ENCODE measurements at regions not wholly inside any gene's neighbourhood (a gene's known extent, or its start where the extent isn't known, plus 50 kb on each side); places are given as distances from the start of the nearest gene placed in this dataset.

DNA sequence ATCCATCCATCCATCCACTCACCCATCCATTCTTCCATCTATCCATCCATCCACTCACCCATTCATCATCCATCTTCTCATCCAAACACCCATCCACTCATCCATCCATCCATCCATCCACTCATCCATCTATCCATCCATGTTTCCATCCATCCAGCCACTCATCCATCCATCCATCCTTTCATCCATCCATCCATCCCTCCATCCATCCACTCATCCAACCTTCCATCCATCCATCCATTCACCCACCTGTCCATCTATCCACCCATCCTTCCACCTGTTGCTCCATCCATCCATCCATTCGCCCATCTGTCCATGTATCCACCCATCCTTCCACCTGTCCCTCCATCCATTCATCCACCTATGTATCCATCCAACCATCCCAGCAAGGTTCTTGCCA, 378.4 kb upstream of the PFKP start:
- no peak for DNase-seq

DNA sequence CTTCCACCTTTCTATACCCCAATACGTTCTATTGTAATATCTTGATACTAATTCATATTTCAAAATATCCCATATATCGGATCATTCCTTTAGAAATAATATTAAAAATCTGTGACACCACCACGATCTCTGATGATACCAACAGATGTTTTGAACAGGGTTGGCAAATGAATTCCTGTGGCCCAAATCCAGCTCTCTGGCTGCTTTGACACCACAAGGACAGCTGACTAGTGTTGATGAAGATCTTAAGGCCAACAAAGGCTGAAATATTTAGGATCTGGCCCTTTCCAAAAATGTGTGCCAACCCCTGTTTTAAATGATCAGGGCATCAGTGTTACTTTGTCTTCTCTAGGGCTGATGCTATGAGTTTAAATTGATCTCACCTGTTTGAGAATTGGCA, 380.7 kb upstream of the PFKP start:
- no peak for DNase-seq

DNA sequence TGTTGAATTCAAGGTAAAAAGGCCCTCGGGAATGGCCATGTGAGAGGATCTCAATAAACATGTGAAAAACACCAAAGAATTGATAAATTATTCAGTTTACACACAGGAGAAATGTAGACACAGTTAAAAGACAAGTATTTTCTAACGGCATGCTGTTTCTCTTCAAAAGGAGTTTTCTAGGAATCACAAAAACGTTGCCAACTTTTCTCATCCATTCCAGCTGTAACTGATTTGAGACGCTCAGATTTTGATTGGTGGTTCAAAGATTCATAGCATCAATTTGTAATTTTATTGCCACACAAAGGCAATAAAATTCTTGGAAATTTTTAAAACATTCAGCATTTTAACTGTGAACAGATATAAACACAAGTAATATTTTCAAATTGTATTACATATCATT, 384.9 kb upstream of the PFKP start:
- no peak for DNase-seq

DNA sequence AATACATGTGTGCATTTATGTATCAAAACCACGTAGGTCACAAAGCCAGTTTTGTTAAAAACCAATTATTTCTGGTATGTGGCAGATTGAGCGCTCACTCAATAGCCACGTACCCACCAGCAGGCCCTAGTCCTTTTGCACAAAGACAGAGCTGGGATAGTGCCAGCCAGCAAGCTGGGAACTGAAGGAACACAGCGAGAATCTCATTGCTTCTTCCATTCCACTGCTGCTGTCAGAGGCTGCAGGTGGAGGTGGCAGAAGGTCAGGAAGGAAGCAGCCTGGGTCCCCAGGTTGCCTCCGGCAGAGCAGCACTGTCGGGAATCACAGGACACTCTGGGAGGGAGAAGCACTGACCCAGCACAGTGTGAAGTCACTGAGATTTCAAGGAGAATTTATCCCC, 385.5 kb upstream of the PFKP start:
- DNase-seq: no peak

DNA sequence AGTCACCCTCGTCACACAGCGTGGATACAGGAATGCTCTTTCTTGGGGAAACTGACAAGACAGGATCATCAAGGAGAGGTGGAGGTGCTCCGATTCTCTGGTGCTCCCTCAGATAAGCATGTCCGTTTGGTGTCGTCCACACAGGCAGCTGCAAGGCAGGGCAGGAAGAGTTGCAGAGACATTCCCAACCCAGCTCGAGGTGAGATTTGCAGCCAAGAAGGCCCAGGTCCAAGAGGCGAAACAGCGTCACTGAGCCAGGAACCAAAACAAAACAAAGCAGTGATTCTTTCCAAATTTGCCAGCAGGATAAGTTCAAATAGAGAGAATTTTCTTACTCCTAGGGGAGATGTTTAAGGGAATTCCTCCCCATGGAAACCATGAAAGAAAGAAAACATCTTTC, 386.5 kb upstream of the PFKP start:
- no peak for DNase-seq

DNA sequence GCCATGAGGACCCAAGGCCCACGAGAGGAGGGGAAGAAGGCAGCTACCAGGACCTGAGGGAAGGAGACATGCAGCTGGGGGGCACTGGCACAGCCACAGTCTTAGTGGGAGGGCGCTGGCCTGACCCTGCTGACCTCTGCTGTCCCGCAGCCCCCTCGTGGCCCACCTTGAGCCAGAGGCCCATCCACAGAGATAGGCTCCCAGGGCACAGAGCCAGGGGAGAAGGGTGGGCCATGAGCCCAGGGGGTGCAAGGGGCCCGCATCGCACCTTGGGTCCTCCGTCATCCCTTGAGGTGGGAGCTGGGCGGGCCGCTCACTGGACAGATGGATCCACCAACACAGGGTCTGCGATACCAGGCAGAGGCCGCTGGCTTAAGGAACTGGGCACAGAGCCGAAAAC, 387.7 kb upstream of the PFKP start:
- DNase-seq: no peak

DNA sequence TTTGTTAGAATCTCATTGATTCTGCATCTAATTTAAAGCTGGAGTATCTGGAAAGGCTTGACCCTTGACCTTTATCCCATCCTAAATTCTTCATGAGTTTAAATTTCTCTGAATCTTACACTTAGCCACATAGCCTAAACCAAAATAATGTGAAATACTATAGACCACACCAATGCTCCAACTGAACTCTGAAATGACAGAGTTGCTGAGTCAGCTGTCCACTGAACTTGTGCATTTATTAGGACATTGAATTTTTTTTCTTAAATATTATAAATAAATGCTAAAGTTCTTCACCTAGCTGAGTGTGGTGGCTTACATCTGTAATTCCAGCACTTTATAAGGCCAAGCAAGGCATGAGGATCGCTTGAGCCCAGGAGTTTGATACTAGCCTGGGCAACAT, 390.9 kb upstream of the PFKP start:
- no peak for DNase-seq

DNA sequence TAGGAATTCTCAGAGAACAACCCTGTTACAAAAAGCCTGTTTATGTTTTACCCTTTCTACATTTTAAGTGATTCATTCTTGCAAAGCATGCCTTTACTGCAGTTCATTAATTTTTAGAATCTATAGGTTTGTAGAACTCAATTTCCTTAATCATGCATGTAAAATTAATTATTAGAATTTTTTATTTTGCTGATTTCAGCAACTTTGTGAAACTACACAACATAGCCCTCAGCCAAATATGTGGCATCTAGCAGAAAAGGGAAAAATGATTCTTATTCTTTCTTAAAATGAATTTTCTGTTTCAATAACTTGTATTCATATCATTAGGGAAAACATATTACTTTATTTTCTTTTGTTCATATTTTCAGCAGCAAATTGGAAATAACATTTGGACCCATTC, 392.9 kb upstream of the PFKP start:
- no peak for DNase-seq

DNA sequence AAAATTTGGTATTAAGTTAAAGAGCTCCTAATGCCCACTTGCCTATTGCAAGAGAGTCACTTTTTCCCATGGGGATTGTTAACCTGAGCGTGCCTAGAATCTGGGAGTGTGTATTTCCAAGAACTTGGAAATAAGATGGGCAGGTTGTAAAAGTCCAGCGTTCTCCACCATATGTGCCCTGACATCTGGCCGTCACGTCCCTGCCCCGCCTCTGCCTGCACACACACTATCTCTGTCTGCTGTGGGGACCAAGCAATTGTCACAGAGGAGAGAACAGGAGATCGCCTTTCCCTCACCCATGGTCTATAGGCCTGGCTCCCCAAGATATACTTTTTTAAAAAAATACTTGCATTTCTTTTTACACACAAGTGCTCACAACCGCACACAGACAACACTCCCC, 396.5 kb upstream of the PFKP start:
- no peak for DNase-seq

DNA sequence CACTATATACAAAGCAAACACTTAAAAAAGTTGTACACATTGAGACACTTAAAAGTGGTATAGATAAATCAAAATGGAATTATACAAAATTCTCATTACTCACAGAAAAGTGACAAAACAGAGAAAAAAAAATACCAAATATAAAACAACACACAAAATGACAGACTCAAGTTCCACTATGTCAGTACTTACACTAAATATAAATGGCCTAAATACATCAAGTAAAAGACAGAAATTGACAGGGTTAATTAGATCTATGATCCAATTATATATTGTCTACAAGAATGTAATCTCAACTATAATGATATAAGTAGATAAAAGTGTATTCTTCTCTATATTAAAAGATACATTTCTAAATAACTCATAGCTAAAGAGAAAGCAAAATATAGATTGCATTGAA, 401.6 kb upstream of the PFKP start:
- no peak for DNase-seq

DNA sequence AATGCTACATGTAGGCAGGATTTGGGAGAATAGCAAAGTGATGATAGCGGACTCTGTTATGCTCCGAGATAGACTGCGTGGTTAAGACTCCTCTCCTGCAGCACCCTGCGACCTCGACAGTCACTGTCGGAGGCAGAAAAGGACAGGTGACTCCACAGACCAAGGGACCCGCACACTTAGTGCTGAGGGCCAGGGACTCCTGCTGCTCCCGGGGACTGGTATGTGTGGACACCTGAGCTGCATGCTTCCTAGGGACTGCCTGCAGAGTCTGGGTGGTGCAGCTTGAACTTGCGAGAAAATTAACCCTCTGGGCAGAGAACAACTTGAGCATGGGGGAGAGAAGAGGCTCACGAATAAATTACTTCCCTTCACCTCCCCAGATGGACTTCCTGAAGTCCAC, 407.1 kb upstream of the PFKP start:
- no peak for DNase-seq

DNA sequence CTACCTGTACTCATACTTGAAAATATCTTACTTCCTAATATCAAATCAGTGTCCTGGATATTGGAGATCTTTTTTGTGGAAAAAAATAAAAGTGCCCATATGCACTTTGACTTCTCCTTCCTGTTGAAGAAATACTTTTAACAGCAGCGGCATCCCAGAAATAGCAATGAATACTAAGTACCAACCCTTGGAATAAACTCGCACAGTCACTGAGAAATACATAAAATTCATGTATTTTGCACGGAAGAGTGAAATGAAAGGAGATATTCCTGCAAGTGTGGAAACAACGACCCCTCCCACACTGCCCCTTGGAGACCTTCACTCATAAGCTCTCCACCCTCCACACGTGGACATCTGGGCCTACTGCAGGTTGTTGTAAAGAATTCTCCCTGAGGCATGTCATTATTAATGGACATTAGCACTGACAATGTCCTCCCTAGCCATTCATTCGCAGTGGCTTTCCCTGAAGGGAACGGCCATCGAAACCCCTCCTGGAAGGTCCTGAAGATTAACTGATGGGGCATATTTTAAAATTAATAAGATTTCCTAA, 407.6 kb upstream of the PFKP start:
- DNase-seq: no peak

DNA sequence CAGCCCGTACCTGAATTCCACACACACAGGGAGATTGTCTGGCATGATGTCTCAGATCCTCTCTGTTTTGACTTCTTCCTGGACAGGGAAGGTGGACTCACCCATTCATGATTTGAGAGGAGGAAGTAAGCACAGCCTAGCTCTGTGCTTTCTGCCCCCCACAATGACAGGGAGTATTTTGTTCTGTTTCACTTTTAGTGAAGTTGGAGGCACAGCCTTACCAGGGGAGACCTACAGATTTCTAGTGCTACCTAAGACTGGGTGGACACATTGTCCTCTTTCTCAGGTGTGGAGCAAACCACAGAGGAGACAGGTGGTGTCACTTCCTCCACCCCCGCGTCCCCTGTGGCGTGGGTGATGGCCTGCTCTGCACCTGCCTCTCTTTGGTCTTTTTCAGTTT, 408.6 kb upstream of the PFKP start:
- DNase-seq: no peak

DNA sequence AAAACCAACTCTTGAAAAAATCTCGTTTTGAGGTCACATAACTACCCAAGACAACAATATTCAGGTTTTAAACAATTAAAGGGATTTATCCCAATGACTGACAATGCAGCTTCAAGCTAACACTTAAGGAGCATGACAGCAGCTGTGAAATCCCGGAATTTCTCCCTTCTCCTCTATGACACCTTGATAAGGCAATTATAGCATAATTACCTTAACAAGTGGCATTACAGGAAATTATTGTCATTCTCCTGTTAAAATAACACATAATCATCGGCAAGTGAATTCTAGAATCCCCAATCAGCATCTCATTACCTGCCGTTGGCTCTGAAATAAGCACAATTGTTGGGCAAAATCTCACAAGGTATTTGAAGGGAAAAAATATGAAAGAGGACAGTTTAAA, 417.0 kb upstream of the PFKP start:
- no peak for DNase-seq

DNA sequence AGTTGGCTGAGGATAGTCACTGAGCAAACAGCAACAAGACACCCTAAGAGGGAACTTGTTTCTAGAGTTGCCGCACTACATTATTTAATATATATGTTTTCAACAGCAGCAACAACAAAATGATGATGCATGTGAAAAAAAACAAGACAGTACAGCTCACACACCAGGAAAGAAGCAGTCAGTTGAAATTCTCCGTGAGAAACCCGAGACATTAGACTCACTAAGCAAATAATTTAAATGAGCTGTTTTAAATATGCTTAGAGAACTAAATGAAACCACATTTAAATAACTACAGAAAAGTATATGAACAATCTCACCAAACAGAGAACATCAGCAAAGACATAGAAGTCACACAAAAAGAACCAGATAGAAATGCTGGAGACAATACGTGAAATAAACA, 426.3 kb upstream of the PFKP start:
- no peak for DNase-seq

DNA sequence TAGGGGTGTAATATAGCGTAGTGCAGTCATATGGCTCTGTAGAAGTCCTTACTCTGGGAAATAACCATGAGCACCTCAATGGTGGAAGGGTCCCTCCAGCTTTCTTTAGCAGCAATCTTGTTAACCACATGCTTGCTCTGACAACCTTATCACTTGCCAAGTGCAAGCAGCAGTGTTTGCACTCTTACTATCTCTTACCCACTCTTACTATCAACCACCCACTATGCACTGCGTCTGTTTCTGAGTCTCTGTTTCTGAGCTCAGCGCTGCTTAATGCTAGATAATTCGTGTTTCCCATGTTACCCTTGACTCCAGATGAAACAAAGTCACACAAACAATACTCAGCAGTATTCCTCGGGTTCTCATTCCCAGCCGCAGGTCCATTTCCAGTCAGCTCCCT, 433.7 kb upstream of the PFKP start:
- no peak for DNase-seq

DNA sequence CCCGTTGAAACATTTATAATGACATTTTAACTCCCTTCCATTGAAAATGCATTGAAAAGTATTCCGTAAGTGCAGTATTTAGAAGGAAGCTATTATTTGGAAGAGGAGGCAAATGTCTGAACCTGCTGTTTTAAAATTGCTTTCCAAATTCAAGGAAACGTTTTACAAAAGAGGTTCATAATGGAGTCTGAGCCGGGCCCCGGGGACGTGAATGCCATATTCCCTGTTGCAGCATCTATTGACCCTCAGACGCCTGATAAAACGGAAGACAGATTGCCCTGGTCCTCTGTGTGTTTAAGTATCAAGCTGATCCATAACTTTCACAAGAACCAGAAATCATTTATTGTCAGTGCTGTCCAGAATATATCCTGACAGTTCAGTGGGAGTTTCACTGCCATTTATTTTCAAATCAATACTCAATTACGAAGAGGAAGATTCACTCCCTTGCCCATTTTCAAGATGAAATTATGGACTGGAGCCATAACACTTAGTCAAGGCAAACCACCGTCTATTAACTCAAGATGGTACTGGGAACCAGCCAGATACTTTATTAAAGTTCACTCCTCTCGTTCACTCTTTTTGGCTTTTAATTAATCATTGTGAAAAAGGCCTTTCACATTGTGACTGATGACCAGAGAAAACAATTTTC, 435.7 kb upstream of the PFKP start:
- no peak for DNase-seq

DNA sequence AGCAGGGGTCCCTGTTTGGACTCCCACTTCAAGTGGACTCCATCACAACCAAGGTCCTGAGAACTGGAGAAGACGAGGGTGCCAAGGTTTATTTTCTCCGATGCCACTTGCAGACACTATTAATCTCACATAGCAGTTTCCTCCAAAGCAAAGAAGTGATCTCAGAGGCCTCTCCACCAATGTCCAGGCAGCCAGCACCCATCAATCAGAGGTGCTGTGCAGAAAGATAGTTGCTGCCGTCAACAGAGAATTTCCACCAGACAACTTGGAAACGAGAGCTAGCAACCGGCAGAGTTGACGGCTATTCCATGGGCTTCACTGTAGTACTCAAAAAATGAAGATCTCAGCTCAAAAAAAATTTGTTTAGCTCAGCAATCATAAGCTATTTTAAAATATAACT, 438.6 kb upstream of the PFKP start:
- DNase-seq: no peak

DNA sequence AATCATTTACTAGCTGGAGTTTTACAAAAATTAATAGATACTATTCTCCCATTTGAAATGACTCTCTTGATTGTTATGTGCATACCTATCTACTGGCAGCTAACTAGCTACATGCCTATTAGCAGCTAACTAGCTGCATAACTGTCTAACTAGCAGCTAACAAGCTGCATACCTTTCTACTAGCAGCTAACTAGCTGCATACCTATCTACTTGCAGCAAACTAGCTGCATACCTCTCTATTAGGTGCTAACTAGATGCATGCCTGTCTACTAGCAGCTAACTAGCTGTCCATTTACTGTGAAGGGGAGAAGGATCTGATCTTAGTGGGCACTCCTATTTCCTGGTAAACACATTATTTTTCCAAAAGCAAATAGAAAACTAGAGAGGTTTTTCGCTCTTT, 439.4 kb upstream of the PFKP start:
- DNase-seq: no peak

DNA sequence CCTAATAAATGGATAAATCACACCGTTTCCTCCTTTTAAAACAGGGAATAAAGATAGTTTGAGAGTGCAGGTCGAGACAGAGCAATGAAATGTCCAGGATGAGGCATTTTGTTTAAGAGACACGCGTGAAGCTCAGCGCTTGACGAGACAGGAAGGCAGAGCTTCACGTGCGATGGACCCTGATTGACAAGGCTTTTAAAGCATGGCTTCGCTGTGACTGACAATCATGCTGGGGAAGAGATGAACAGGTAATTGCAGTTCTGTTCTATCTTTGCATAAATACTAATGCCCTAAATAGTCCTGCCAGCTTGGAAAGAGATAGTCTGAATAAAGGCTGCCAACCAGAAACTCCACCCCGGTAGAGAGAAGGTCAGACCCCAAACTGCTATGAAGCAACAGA, 442.3 kb upstream of the PFKP start:
- DNase-seq: no peak

DNA sequence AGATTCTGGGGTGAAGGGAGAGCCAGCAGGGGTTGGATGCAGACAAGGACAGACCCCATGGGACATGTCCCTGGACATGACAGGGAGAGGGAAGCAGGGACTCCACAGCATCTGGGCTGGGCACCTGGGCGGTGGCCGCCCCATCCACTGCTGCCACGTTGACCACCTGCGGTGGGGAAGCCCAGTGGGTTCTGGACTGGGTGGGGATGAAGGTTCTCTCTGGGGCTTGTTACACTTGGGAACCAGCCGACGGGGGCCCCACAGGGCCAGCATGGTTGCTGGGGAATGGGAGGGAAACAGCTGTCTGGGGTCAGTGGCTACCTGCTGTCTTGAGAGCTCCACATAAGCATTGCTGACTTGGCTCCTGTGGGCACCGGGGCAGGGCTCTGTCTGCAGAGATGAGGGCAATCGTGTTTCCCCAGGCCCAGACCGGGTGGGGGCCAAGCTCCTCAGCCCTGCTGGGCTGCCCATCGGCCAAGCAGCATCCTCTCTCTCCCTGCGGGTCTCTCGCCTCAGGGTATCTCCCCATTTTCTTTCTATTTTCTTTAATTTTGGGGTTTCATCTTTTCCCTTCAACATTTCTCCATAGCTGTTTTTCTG, 443.6 kb upstream of the PFKP start:
- no peak for DNase-seq

DNA sequence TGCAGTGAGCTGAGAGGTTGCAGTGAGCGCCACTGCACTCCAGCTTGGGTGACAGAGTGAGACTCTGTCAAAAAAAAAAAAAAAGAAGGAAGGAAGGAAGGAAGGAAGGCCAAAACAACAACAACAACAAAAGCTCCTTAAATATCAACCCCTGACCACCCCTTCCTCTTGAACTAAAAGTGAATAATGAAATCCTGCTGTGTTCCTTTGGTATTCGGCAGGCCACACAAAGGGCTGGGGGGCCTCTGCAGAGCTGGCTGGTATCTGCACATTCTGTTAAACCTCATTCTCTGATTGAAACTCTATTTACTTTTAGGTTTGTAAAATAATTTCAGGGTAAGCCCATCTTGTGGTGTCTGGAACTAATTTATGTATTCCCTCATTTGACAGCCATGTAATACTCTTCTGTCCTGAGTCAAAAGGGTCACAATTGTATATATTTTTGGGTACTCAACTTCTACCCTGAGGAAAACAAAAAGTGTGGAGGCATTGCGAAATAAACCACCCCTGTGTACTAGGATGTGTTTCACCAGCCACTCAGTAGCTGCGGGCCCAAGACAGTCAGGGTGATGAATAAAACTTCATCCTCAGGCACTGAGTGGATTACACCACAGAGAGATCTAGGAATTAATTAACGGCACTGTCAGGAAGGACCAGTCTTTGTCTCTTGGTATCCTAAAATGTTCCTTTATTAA, 446.4 kb upstream of the PFKP start:
- no peak for DNase-seq

DNA sequence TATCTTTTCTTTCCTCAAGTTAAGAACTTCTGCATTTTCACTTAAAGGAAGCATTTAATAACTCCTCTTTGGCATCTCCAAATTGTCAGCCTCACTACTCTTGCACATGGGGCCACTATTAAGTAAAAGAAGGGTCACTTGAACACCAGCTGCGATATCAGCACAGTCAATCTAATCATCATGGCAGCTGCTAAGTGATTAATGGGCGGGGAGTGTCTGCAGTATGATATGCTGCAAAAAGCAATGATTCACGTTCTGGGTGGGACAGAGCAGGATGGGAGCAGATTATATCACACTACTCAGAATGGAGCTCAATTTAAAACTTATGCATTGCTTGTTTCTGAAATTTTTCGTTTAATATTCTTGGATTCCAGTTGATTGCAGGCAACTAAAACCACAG, 447.4 kb upstream of the PFKP start:
- no peak for DNase-seq

DNA sequence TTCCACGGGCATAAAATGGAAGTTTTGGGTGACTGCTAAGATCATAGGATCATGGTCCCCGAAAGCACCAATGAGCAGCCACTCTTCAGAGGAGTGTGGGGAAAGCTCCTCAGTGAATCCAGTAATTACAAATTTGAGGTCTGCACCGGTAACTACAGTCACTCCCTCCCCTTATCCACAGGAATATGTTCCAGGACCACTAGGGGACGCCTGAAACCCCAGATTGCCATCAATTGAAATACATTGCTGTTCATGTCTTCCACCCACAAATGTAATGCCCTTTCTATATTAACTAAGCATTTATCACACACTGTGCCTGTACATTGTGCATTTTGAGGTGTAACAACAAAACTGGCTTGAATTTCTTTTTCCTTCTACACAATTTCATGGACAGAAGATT, 447.9 kb upstream of the PFKP start:
- no peak for DNase-seq

DNA sequence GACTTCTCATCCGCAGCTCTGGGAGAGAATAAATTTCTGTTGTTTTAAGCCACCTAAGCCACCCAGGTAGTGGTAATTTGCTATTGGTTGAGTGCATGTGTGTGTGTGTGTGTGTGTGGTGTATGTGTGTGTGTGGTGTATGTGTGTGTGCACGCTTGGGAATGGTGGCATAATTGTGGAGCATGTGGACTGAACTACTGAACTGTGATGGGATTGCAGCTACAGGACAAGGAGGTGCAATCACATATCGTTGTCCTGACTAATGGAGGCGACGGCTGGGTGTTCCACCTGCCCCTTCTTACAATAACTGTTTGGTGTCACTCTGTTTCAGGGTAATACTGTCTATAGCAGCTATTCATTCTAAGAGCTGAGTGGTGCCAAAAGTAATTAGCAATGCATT, 448.7 kb upstream of the PFKP start:
- DNase-seq: no peak

Measured in suppressor macrophage treated with lipopolysaccharide for 1 hour (primary cell).